ENCODE measurements at regions not wholly inside any gene's neighbourhood (a gene's known extent, or its start where the extent isn't known, plus 50 kb on each side); places are given as distances from the start of the nearest gene placed in this dataset.

- DNase-seq (ENCODE audit: low spot score): no peak
Measured at GRCh38 chr20:37643400-37643799, 50.4 kb upstream of the CTNNBL1 start.

- DNase-seq (ENCODE audit: low spot score): no peak
Measured at GRCh38 chr20:37642246-37642645, 51.6 kb upstream of the CTNNBL1 start.

GRCh38 chr20:37640600-37641561 lies 52.9 kb upstream of the CTNNBL1 start:
- DNase-seq (ENCODE audit: low spot score): peak; percentile 12

- DNase-seq (ENCODE audit: low spot score): no peak
Measured at GRCh38 chr20:37638527-37638926, 55.3 kb upstream of the CTNNBL1 start.

- no peak for DNase-seq (ENCODE audit: low spot score)
Measured at GRCh38 chr20:37636977-37637376, 56.9 kb upstream of the CTNNBL1 start.

GRCh38 chr20:37636212-37636975 lies 57.4 kb upstream of the CTNNBL1 start:
- DNase-seq (ENCODE audit: low spot score): no peak

GRCh38 chr20:37630993-37631392 lies 62.8 kb upstream of the CTNNBL1 start:
- no peak for DNase-seq (ENCODE audit: low spot score)

GRCh38 chr20:37630166-37630565 lies 63.7 kb upstream of the CTNNBL1 start:
- no peak for DNase-seq (ENCODE audit: low spot score)

- no peak for DNase-seq (ENCODE audit: low spot score)
Measured at GRCh38 chr20:37627767-37628130, 66.1 kb upstream of the CTNNBL1 start.

- peak; percentile 63 for DNase-seq (ENCODE audit: low spot score)
Measured at GRCh38 chr20:37627060-37627766, 66.6 kb upstream of the CTNNBL1 start.

- no peak for DNase-seq (ENCODE audit: low spot score)
Measured at GRCh38 chr20:37624963-37625362, 68.9 kb upstream of the CTNNBL1 start.

- no peak for DNase-seq (ENCODE audit: low spot score)
Measured at GRCh38 chr20:37622728-37623127, 71.1 kb upstream of the CTNNBL1 start.

- DNase-seq (ENCODE audit: low spot score): no peak
Measured at GRCh38 chr20:37619496-37619895, 74.3 kb upstream of the CTNNBL1 start.

GRCh38 chr20:37616110-37616425 lies 77.8 kb upstream of the CTNNBL1 start:
- no peak for DNase-seq (ENCODE audit: low spot score)

GRCh38 chr20:37615340-37616109 lies 78.3 kb upstream of the CTNNBL1 start:
- no peak for DNase-seq (ENCODE audit: low spot score)

- DNase-seq (ENCODE audit: low spot score): no peak
Measured at GRCh38 chr20:37611852-37612251, 82.0 kb upstream of the CTNNBL1 start.

- DNase-seq (ENCODE audit: low spot score): no peak
Measured at GRCh38 chr20:37611346-37611745, 82.5 kb upstream of the CTNNBL1 start.

GRCh38 chr20:37610203-37610798 lies 82.6 kb upstream of the BLCAP start:
- DNase-seq (ENCODE audit: low spot score): no peak

GRCh38 chr20:37602634-37603033 lies 75.0 kb upstream of the BLCAP start:
- DNase-seq (ENCODE audit: low spot score): no peak

- no peak for DNase-seq (ENCODE audit: low spot score)
Measured at GRCh38 chr20:37600486-37600885, 72.8 kb upstream of the BLCAP start.

- no peak for DNase-seq (ENCODE audit: low spot score)
Measured at GRCh38 chr20:37598575-37599342, 71.1 kb upstream of the BLCAP start.
